NCI-H2107 (cell line): ENCODE measurements at regions not wholly inside any gene's neighbourhood (a gene's known extent, or its start where the extent isn't known, plus 50 kb on each side); places are given as distances from the start of the nearest gene placed in this dataset.

Experiments used
- DNase-seq: peaks from one replicate; lab custom pipeline; 2025; lab: John Stamatoyannopoulos, UW

- no peak for DNase-seq
Observed at GRCh38 chr5:87949676-87950631, 318.7 kb downstream of the TMEM161B start.

- DNase-seq, result no peak
Observed at GRCh38 chr5:87948486-87948885, 320.2 kb downstream of the TMEM161B start.

DNA sequence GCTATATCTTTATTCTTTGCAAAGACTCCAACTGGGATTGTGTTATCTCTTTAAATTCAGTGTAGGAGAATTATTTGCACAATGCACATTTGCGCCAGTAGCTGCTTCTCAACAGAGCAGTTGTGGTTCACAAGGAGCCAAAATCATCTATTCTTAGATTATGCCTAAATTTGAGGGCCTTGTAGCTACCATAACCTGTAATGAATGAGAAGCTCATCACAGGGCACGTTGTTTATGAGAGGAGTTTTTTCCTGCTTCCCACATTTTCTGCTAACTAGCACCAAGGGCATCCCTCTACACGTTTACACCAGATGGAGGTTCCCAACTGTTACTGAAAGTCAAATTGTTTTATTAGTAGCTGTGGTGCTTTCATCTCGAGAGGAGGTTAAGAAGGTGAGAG, 322.4 kb downstream of the TMEM161B start:
- no peak for DNase-seq

DNA sequence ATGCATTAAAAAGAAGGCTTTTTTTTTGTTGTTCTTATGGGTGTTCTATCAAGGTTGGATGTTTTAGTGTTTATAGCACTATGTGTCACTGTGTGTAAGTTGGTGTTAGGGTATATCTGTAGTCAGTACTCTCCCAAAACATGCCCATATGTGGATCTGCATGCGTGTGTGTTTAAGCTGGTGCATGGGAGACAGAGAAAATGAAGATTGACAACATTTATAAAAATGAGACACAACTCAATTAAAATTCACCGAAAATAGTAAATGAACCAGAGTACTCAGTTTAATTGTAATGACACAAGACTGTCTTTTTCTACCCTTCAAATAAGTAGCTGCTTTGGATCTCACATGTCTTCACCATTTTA, 323.4 kb downstream of the TMEM161B start:
- DNase-seq, result no peak

- DNase-seq, result no peak
Observed at GRCh38 chr5:87944553-87945285, 323.9 kb downstream of the TMEM161B start.

- DNase-seq, result no peak
Observed at GRCh38 chr5:87940775-87941174, 327.9 kb downstream of the TMEM161B start.

GRCh38 chr5:87936667-87937066, 332.0 kb downstream of the TMEM161B start:
- DNase-seq, result no peak

DNA sequence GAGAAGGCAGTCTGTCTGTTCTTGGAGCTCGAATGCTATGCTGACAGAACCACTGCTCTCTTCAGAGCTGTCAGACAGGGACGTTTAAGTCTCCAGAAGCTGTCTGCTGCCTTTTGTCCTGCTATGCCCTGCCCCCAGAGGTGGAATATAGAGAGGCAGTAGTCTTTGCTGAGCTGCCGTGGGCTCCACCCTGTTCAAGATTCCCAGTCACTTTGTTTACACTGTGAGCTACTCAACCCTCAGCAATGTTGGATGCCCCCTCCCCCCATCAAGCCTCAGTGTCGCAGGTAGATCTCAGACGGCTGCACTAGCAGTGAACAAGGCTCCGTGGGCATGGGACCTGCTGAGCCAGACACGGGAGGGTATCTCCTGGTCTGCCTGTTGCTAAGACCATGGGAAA, 344.2 kb downstream of the TMEM161B start:
- DNase-seq, result no peak

DNA sequence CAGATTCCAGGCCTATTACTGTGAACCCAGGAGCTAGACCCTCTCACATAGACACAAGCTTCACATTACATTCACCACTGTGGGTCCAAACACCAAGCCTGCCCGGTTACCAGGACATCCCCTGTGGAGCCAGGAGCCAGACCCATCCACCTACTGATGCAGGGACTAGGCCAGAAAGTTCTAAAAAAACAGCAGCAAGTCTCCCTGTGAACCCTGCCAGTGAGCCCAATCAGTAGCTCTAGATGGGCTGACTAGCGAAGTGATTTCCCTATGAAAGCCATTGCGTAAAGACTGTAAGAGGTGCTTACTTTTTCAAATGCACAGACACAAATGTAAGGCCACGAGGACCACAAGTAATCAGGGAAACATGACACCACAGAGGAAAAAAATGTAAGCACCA, 352.3 kb downstream of the TMEM161B start:
- DNase-seq, result no peak

GRCh38 chr5:87912419-87912818, 356.2 kb downstream of the TMEM161B start:
- DNase-seq, result no peak

- no peak for DNase-seq
Observed at GRCh38 chr5:87909382-87909781, 359.3 kb downstream of the TMEM161B start.

GRCh38 chr5:87906962-87907361, 361.7 kb downstream of the TMEM161B start:
- no peak for DNase-seq

- no peak for DNase-seq
Observed at GRCh38 chr5:87900419-87900818, 368.2 kb downstream of the TMEM161B start.

GRCh38 chr5:87899721-87900131, 368.9 kb downstream of the TMEM161B start:
- DNase-seq, result no peak

DNA sequence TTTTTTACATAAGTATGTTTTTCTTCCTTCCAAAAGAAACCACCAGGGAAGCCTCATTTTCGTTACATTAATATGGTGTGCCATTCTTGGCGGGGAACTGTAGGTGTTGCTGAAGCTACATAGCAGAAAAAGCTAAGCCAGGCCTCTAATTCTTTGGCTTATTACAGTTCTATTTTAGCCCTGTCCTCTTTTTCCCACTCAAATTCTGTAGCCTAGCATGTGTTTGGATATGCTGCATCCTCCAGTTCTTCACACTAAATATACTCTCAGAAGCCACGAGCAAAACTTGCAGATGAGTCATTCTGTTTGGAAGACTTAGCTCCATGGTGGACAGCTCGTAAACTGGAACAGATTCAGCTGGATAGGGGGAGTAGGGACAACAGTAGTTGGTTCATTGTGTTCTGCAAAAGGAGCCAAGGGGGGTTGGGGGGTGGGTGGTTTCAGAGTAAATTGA, 369.4 kb downstream of the TMEM161B start:
- no peak for DNase-seq

DNA sequence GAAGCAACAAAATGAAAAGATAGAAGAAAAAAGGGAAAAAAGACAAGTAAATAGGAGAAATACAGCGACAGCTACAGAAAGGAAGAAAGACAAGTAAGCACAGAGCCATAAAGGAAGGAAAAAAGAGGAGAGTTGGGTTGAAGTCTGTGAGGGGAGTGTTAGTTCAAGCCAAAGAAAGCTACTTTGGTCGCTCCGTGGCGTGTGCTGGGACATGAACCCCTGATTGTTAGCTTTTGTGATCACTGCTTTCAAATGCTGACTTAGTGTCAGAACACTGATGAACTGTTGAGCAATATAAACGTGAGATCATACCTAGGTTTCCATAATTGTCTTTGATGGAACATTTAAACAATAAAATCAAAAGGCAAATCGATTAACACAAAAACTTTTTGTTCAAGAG, 370.1 kb downstream of the TMEM161B start:
- DNase-seq, result no peak

DNA sequence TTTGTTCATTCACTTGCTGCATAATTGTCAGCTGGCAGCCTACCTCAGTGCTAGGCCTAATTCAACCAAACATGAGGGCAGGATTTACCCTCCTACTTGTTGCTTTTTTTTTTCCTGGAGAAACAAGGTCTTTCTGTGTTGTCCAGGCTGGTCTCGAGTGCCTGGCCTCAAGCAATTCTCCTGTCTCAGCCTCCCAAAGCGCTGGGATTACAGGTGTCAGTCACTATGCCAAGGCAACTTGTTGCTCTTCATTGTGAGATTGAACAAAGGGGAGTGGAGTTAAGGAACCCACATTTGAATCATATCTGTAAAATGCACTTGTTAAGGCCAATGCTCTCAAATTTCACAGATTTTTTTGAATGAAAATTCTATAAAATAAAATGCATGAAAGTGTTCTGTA, 380.5 kb downstream of the TMEM161B start:
- no peak for DNase-seq

DNA sequence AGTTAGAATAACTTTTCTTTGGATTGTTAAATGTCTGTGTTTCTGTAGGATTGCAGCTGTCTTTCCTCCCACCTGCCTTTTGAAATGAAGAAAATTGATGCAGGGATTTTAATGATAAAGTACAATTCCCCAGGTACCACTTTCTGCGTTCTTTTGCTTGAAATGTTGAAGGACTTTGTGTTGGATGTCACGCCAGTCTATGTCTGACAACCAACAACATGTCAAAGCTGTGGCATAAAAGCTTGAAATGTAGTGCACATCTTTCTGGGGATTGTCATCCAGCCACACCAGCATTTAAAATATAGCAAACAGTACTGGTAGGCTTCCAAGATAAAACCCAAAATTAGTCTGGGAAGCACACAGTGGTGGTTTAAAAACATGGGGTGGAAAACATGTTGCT, 381.4 kb downstream of the TMEM161B start:
- no peak for DNase-seq

- no peak for DNase-seq
Observed at GRCh38 chr5:87886164-87886563, 382.5 kb downstream of the TMEM161B start.

- DNase-seq, result no peak
Observed at GRCh38 chr5:87885758-87886157, 382.9 kb downstream of the TMEM161B start.

- DNase-seq, result no peak
Observed at GRCh38 chr5:87877495-87877894, 391.1 kb downstream of the TMEM161B start.

GRCh38 chr5:87877023-87877422, 391.6 kb downstream of the TMEM161B start:
- no peak for DNase-seq

DNA sequence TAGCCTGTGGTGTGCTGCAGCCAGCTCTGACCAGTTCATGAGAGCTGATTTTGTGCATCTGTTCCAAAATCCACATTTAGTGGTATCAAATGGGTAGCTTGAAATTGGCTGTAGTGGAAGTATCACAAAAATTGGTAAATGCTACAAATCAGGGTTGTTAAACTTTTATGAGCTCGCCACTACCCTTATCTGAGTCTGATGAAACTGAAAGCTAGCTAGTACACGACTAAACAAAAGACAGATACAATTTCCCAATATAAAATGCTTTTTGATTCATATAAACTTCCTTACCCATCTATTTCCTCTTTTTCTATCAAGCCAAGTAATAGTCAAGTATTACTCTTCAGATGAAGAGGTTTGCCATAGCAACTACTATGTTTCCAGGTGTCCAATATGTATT, 392.0 kb downstream of the TMEM161B start:
- DNase-seq, result no peak
